ENCODE measurements at regions not wholly inside any gene's neighbourhood (a gene's known extent, or its start where the extent isn't known, plus 50 kb on each side); places are given as distances from the start of the nearest gene placed in this dataset.

- DNase-seq (ENCODE audit: low read depth, low spot score) = no peak
- H3K4me3 ChIP-seq (ENCODE audit: low read length) = no peak overlapping the region
These were observed 198.6 kb upstream of the CAMK1G start for GRCh38 chr1:209384710-209385550.

GRCh38 chr1:209386156-209386555, 197.4 kb upstream of the CAMK1G start:
- H3K4me3 ChIP-seq (ENCODE audit: low read length) = no peak overlapping the region
- no peak for DNase-seq (ENCODE audit: low read depth, low spot score)

GRCh38 chr1:209387271-209387968, 196.1 kb upstream of the CAMK1G start:
- no peak for DNase-seq (ENCODE audit: low read depth, low spot score)
- H3K4me3 ChIP-seq (ENCODE audit: low read length) = no peak overlapping the region

- no peak overlapping the region for H3K4me3 ChIP-seq (ENCODE audit: low read length)
- no peak for DNase-seq (ENCODE audit: low read depth, low spot score)
These were observed 195.6 kb upstream of the CAMK1G start for GRCh38 chr1:209387969-209388329.

GRCh38 chr1:209388358-209388757, 195.2 kb upstream of the CAMK1G start:
- DNase-seq (ENCODE audit: low read depth, low spot score) = no peak
- H3K4me3 ChIP-seq (ENCODE audit: low read length) = no peak overlapping the region

GRCh38 chr1:209389258-209389657, 194.3 kb upstream of the CAMK1G start:
- DNase-seq (ENCODE audit: low read depth, low spot score) = no peak
- no peak overlapping the region for H3K4me3 ChIP-seq (ENCODE audit: low read length)

- no peak for DNase-seq (ENCODE audit: low read depth, low spot score)
- H3K4me3 ChIP-seq (ENCODE audit: low read length) = no peak overlapping the region
These were observed 193.5 kb upstream of the CAMK1G start for GRCh38 chr1:209389975-209390374.

- H3K4me3 ChIP-seq (ENCODE audit: low read length) = no peak overlapping the region
- no peak for DNase-seq (ENCODE audit: low read depth, low spot score)
These were observed 192.8 kb upstream of the CAMK1G start for GRCh38 chr1:209390764-209391163.

GRCh38 chr1:209391792-209392191, 191.7 kb upstream of the CAMK1G start:
- no peak overlapping the region for H3K4me3 ChIP-seq (ENCODE audit: low read length)
- no peak for DNase-seq (ENCODE audit: low read depth, low spot score)

- H3K4me3 ChIP-seq (ENCODE audit: low read length) = no peak overlapping the region
- DNase-seq (ENCODE audit: low read depth, low spot score) = no peak
These were observed 188.3 kb upstream of the CAMK1G start for GRCh38 chr1:209395169-209395568.

- H3K4me3 ChIP-seq (ENCODE audit: low read length) = no peak overlapping the region
- no peak for DNase-seq (ENCODE audit: low read depth, low spot score)
These were observed 186.1 kb upstream of the CAMK1G start for GRCh38 chr1:209397371-209397770.

GRCh38 chr1:209397910-209398309, 185.6 kb upstream of the CAMK1G start:
- H3K4me3 ChIP-seq (ENCODE audit: low read length) = no peak overlapping the region

GRCh38 chr1:209398313-209398991, 185.1 kb upstream of the CAMK1G start:
- H3K4me3 ChIP-seq (ENCODE audit: low read length) = no peak overlapping the region
- no peak for DNase-seq (ENCODE audit: low read depth, low spot score)

More at GRCh38 chr1:209397910-209398309, 185.6 kb upstream of the CAMK1G start:
- DNase-seq (ENCODE audit: low read depth, low spot score) = no peak

GRCh38 chr1:209399800-209400199, 183.7 kb upstream of the CAMK1G start:
- no peak for DNase-seq (ENCODE audit: low read depth, low spot score)
- no peak overlapping the region for H3K4me3 ChIP-seq (ENCODE audit: low read length)

- no peak overlapping the region for H3K4me3 ChIP-seq (ENCODE audit: low read length)
- no peak for DNase-seq (ENCODE audit: low read depth, low spot score)
These were observed 182.9 kb upstream of the CAMK1G start for GRCh38 chr1:209400351-209401220.

GRCh38 chr1:209402697-209403096, 180.8 kb upstream of the CAMK1G start:
- H3K4me3 ChIP-seq (ENCODE audit: low read length) = no peak overlapping the region
- no peak for DNase-seq (ENCODE audit: low read depth, low spot score)

- no peak for DNase-seq (ENCODE audit: low read depth, low spot score)
- H3K4me3 ChIP-seq (ENCODE audit: low read length) = no peak overlapping the region
These were observed 179.6 kb upstream of the CAMK1G start for GRCh38 chr1:209403921-209404320.

- H3K4me3 ChIP-seq (ENCODE audit: low read length) = no peak overlapping the region
- no peak for DNase-seq (ENCODE audit: low read depth, low spot score)
These were observed 178.9 kb upstream of the CAMK1G start for GRCh38 chr1:209404577-209404976.

- no peak for DNase-seq (ENCODE audit: low read depth, low spot score)
- H3K4me3 ChIP-seq (ENCODE audit: low read length) = no peak overlapping the region
These were observed 178.2 kb upstream of the CAMK1G start for GRCh38 chr1:209405183-209405814.
